HG03571 (cell line): ENCODE measurements at regions not wholly inside any gene's neighbourhood (a gene's known extent, or its start where the extent isn't known, plus 50 kb on each side); places are given as distances from the start of the nearest gene placed in this dataset.
"Not testable (repeated sequence)": the region's sequence is repeated elsewhere in the genome, so short reads cannot be mapped to it uniquely, and the experiment has no call there.

Source experiments
- ATAC-seq: cut with Tn5 transposase; IDR thresholded peaks from one replicate; pipeline ENCODE4 v1.9.1; 2021; ENCODE audit not compliant: unreplicated experiment

DNA sequence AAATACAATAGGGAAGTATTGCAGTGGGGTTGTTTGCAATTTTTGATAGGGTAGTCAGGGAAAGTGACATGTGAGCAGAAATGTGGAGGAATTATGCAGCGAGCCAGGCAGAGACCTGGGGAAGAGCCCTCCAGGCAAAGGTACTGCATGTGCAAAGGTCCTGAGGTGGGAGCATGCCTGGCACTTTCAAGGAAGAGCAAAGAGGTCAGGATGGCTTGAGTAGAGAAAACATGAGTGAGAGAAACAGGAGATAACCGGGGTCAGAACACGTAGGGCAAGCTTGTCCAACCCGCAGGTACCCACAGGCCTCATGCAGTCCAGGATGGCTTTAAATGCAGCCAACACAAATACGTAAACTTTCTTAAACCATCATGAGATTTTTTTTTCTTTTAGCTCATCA is 71.0 kb downstream of the COQ2 start:
- no peak for ATAC-seq

DNA sequence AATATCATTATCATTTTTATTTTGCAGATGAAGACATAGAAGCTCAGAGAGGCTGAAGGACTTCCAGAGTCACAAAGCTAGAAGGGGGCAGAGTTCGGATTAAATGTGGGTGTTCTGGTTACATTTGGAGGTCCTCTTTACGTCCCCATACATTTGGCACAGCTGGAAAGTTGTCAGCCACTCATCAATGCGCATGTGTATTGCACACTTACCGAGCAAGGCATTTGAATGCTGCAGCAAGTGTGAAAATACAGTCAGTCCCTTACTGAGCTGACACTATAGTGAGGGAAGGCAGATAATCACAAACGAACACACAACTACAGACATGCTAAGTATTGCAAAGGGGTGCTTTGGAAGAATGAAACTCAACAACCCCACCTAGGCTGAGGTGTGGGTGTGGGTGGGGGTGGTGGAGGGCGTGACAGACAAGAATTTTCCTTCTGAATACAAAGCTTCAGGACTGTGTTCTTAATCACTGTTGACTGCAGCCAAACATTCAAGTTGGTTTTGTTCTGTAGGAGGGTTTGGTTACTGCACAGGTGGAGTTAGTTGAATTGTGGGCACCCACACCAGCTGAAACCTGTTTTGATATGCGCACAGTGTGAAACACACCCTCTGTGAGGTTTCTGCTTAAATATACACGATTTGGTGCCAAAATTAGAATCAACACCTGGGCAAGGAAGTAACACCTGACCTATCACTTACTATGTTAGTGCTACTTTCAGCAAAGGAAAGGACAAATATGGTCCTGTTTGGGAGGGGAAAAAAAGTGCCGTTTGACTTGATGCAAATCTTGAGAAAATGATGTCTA is 72.4 kb downstream of the COQ2 start:
- peak; percentile 74 for ATAC-seq

DNA sequence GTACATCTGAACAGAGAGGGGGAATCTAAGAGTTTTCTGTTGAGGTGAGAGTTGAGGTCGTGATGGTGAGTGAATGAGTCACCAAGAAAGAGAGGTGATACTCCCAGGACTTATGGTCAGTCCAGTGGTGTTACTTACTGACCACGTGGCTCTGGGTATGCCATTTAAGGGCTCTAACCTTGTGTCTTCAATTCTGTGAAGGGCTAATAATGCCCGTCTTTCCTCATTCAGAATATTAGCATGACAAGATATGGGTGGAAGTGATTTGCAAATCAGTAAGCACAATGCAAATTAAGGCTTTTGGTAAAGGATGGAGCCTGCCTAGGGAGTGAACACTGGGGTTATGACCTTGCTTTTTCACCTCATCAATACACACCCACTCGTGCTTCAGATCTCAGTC is 75.2 kb downstream of the COQ2 start:
- ATAC-seq, result no peak

- no peak for ATAC-seq
Observed at GRCh38 chr4:83208371-83209365, 75.9 kb downstream of the COQ2 start.

- ATAC-seq, result no peak
Observed at GRCh38 chr4:83207497-83208101, 77.0 kb downstream of the COQ2 start.

- ATAC-seq, result no peak
Observed at GRCh38 chr4:83205760-83206159, 78.8 kb downstream of the COQ2 start.

GRCh38 chr4:83204731-83205130 is 79.9 kb downstream of the COQ2 start:
- ATAC-seq, result no peak

DNA sequence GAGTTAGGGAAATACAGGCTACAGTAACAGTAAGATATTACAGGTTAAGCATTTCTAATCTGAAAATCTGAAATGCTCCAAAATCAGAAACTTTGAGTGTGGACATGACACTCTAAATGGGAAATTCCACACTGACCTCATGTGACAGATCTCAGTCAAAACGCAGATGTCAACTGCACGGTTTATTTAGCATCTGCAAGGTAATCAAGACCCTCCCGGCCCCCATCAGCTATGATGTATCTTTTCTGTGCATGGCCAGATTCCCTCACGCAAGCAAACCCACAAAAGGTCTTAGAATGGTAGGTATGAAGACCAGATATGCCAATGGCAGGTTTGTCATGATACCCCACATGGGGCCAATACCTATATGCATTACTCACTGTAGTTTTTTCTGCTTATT is 82.8 kb downstream of the COQ2 start:
- ATAC-seq, result no peak

- ATAC-seq, result no peak
Observed at GRCh38 chr4:83197555-83198235, 83.2 kb upstream of the PLAC8 start.

DNA sequence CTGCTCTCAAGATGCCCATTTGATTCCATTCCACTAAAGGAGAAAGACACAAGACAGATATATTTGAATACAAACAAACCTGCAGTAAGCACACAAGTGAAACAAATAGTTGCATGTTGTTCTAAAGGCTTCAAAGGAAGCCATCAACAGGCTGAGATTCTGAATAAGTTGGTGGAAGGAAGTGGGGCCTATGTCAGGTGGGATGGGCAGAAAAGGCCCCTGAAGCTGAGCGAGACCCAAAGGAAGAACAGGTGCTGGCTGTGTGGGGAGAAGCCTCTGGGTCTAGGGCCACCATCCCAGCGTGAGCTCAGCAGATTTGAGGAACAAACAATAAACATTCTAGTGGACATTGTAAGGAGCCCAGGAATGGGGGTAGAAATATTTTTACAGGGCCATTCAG is 82.4 kb upstream of the PLAC8 start:
- no peak for ATAC-seq

- no peak for ATAC-seq
Observed at GRCh38 chr4:83195269-83195668, 80.7 kb upstream of the PLAC8 start.

DNA sequence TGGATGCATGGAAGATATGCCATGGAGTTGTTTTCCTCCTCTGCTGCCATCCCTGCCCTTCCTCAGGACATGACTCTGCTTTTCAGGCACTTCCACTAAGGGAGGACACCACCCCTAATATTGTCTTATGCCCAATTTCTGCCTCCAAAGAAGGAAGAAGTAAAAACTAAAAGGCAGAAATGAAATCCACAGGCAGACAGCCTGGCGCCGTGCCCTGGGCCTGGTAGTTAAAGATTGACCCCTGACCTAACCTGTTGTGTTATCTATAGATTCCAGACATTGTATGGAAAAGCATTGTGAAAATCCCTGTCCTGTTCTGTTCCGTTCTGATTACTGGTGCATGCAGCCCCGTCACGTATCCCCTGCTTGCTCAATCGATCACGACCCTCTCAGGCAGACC is 80.1 kb upstream of the PLAC8 start:
- not testable (repeated sequence) for ATAC-seq

DNA sequence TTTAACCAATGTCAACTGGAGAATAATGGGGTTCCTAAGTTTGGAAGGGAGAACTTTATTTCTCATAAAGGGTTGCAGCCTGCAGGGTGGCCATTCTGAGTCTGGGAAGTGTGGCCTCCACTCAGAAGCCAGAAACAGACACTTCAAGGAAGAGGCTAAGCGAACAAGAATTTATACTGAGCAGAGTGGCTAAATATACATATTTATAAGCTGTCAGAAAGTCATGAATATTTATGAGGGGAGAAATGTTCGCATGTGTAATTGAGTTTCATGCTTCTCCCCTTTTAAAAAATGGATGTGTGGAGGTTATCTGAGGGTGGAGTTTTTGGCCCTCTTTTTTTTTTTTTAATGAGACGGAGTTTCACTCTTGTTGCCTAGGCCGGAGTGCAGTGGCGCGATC is 78.1 kb upstream of the PLAC8 start:
- no peak for ATAC-seq

GRCh38 chr4:83191026-83191425 is 76.5 kb upstream of the PLAC8 start:
- ATAC-seq, result no peak

GRCh38 chr4:83189631-83190136 is 75.2 kb upstream of the PLAC8 start:
- no peak for ATAC-seq

DNA sequence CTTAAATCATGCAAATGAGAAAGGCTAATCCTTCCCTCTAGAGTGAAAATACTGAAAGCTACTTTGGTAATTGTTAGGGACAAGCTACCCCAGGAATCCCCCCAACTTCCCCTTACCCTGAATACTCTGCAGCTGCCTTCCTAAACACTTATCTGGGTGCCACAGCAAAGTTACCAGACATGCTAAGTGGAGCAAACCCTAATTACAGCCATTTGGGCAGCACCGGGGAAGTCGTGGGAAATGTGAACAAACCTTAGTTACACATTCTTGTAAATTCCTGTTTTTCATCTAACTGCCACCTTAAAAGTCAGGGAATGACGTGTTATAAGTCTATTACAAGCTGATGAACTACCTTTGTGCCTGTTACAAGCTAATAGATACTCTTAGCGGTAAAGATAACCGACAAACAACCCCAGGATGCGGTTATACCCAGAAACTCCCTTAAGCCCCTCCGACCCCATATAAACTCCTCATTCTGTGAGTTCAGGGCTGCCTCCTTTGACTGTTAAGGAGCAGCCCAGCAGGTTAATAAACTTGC is 66.0 kb upstream of the PLAC8 start:
- ATAC-seq, result peak; percentile 59

- ATAC-seq, result no peak
Observed at GRCh38 chr4:83179205-83179604, 64.7 kb upstream of the PLAC8 start.

- ATAC-seq, result no peak
Observed at GRCh38 chr4:83178029-83178428, 63.5 kb upstream of the PLAC8 start.

DNA sequence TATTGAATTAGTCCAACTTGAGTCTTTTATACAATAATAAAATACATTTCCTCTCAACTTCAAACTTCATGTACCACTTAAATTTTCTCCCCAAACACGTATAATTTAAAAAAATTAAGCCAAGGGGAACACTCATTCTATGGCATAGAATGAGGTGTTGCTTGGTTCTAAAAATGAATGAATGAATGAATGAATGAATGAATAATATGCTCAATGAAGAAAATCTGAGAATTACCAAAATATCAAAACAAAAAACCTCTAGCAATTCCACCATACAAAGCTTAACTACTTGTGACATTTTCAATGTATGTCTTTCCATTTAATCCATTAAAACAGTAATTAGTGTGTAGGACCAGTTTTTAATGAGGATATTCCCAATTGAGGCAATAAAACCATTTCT is 62.7 kb upstream of the PLAC8 start:
- no peak for ATAC-seq

GRCh38 chr4:83174844-83175414 is 60.4 kb upstream of the PLAC8 start:
- peak; percentile 63 for ATAC-seq
